Endothelial cell of umbilical vein (primary cell): ENCODE measurements at regions not wholly inside any gene's neighbourhood (a gene's known extent, or its start where the extent isn't known, plus 50 kb on each side); places are given as distances from the start of the nearest gene placed in this dataset.

Experiments
- BruUV-seq: library from RNA; stranded (reverse); fragments of 400-500 nt; replicated peaks from 2 replicates; lab custom pipeline; 2021; lab: Mats Ljungman, UMichigan
- CTCF ChIA-PET: fragments of 300-600, 350-600 bp; sonication (Branson Sonifier 250); formaldehyde crosslinking; loops from one replicate; lab custom pipeline; 2021; ENCODE audit warnings: antibody characterized with exemption, inconsistent platforms; lab: Charles Lee
- POLR2A ChIA-PET: fragments of 300-600, 350-600 bp; sonication (Branson Sonifier 250); formaldehyde crosslinking; loops from one replicate; lab custom pipeline; 2021; ENCODE audit warnings: antibody characterized with exemption, inconsistent platforms; lab: Charles Lee
- DNase-seq: peaks from one replicate; pipeline ENCODE4 v3.0.0-alpha.2; 2011; ENCODE audit warnings: low read depth, low spot score
- FAIRE-seq: peaks from 2 replicates; lab custom pipeline; 2011; peaks lifted over from hg19 to GRCh38; lab: Jason Lieb, UNC
- H2AFZ ChIP-seq: 2 replicates; pipeline ENCODE4 v1.6.0; 2012; ENCODE audit warnings: low read depth, low read length, control low read depth, inconsistent platforms
- H3K27ac ChIP-seq: 2 replicates; pipeline ENCODE4 v1.5.1; 2011; ENCODE audit warnings: low read depth, mild to moderate bottlenecking, control low read depth, low read length, moderate library complexity; ENCODE audit not compliant: insufficient read depth
- H3K27me3 ChIP-seq, 2 experiments: 2 replicates each; pipeline versions ENCODE4 v1.6.0 to v1.6.1; 2011; ENCODE audit warnings: low read length in 2 of 2, mixed read lengths in 1 of 2; ENCODE audit not compliant: control insufficient read depth in 2 of 2, insufficient read depth in 2 of 2
- H3K36me3 ChIP-seq, 2 experiments: 2 replicates in 1 of 2; 3 replicates in 1 of 2; pipeline ENCODE4 v1.5.1; 2011; ENCODE audit warnings: low read length in 2 of 2, mild to moderate bottlenecking in 1 of 2, moderate library complexity in 1 of 2; ENCODE audit not compliant: control insufficient read depth in 2 of 2, insufficient read depth in 2 of 2; ENCODE audit errors: extremely low read depth in 1 of 2
- H3K4me1 ChIP-seq: 3 replicates; pipeline ENCODE4 v1.5.1; 2011; ENCODE audit warnings: mild to moderate bottlenecking, low read length; ENCODE audit not compliant: control insufficient read depth, insufficient read depth; ENCODE audit errors: extremely low read depth
- H3K4me2 ChIP-seq: 2 replicates; pipeline ENCODE4 v1.6.1; 2011; ENCODE audit warnings: low read length, control low read depth, mixed read lengths; ENCODE audit not compliant: insufficient read depth
- H3K4me3 ChIP-seq, 3 experiments: fragments of 200-600 bp in 1 of 3; sonication (generic), shearing (Covaris generic) in 1 of 3; replicated peaks in 1 of 3; 2 replicates each; pipeline ENCODE4 v1.5.1; 2011 to 2016; ENCODE audit warnings: control low read depth in 3 of 3, low read length in 3 of 3, mild to moderate bottlenecking in 2 of 3, inconsistent platforms in 1 of 3, low read depth in 1 of 3, moderate library complexity in 1 of 3; ENCODE audit not compliant: insufficient read depth in 1 of 3
- H3K79me2 ChIP-seq: 2 replicates; pipeline ENCODE4 v1.6.0; 2012; ENCODE audit warnings: low read length, inconsistent platforms; ENCODE audit not compliant: control insufficient read depth, insufficient read depth
- H3K9ac ChIP-seq: replicated peaks from 2 replicates; pipeline ENCODE3; 2011; ENCODE audit warnings: low read length, control low read depth; ENCODE audit not compliant: insufficient read depth; ENCODE audit errors: extremely low read depth
- H3K9me1 ChIP-seq: replicated peaks from 3 replicates; pipeline ENCODE4 v1.6.0; 2011; ENCODE audit warnings: mild to moderate bottlenecking, low read length; ENCODE audit not compliant: control insufficient read depth, insufficient read depth; ENCODE audit errors: extremely low read depth
- H3K9me3 ChIP-seq: replicated peaks from 2 replicates; pipeline ENCODE4 v1.5.1; 2012; ENCODE audit warnings: low read length, inconsistent platforms; ENCODE audit not compliant: control insufficient read depth, insufficient read depth
- H4K20me1 ChIP-seq: replicated peaks from 2 replicates; pipeline ENCODE3; 2011; ENCODE audit warnings: mild to moderate bottlenecking, low read length; ENCODE audit not compliant: control insufficient read depth, insufficient read depth; ENCODE audit errors: extremely low read depth
- CTCF ChIP-seq, 2 donors: IDR thresholded peaks; 1 replicate in 1 of 2; 2 replicates in 1 of 2; pipeline ENCODE4 v1.5.1; 2011; ENCODE audit warnings: low read length in 2 of 2, mild to moderate bottlenecking in 2 of 2, moderate library complexity in 2 of 2, control low read depth in 1 of 2, inconsistent platforms in 1 of 2, low read depth in 1 of 2; ENCODE audit not compliant: insufficient read depth in 1 of 2; ENCODE audit errors: extremely low read depth in 1 of 2
- EZH2 ChIP-seq: IDR thresholded peaks from 2 replicates; pipeline ENCODE4 v1.6.1; 2012; ENCODE audit warnings: borderline replicate concordance, low read depth, mild to moderate bottlenecking, moderate library complexity, low read length, inconsistent platforms; ENCODE audit not compliant: severe bottlenecking
- FOS ChIP-seq: IDR thresholded peaks from 2 replicates; pipeline ENCODE4 v1.6.1; 2011; ENCODE audit warnings: mild to moderate bottlenecking, low read length, moderate library complexity, borderline replicate concordance; ENCODE audit not compliant: insufficient read depth
- GATA2 ChIP-seq: IDR thresholded peaks from 2 replicates; pipeline ENCODE4 v1.7.0; 2011; ENCODE audit warnings: low read depth, mild to moderate bottlenecking, moderate library complexity, mixed read lengths, low read length; ENCODE audit not compliant: insufficient read length, insufficient read depth
- JUN ChIP-seq: IDR thresholded peaks from 2 replicates; pipeline ENCODE4 v1.6.1; 2011; ENCODE audit warnings: borderline replicate concordance, low read depth; ENCODE audit not compliant: insufficient read length, insufficient read depth
- MAX ChIP-seq: IDR thresholded peaks from 2 replicates; pipeline ENCODE4 v1.6.1; 2011; ENCODE audit not compliant: insufficient read depth, insufficient read length
- MYC ChIP-seq: IDR thresholded peaks from one replicate; pipeline ENCODE4 v1.6.1; 2011; ENCODE audit warnings: mild to moderate bottlenecking, low read depth, low read length
- POLR2A ChIP-seq: IDR thresholded peaks from 2 replicates; pipeline ENCODE4 v1.6.1; 2012; ENCODE audit warnings: low read depth, mild to moderate bottlenecking, control low read depth, low read length
- POLR2AphosphoS5 ChIP-seq: IDR thresholded peaks from 2 replicates; pipeline ENCODE4 v1.6.1; 2012; ENCODE audit warnings: low read depth, mild to moderate bottlenecking, control low read depth, low read length, moderate library complexity; ENCODE audit not compliant: insufficient read depth
- dilution Hi-C: fragments of 300-500 bp; cut with MboI; formaldehyde crosslinking; loops from one replicate; pipeline ENCODE4 v1.15.0; 2019; ENCODE audit warnings: low sequenced_read_pairs; ENCODE audit not compliant: extremely low pct_ligation_motif_present
- intact Hi-C: fragments of 100-400 bp; cut with micrococcal nuclease; formaldehyde crosslinking; loops from one replicate; pipeline ENCODE4 v1.10.0; 2022

- dilution Hi-C loops, result no loop called here
Measured at GRCh38 chr21:38142224-38142623, 114.6 kb upstream of the KCNJ15 start.

More at GRCh38 chr21:38142224-38142623, 114.6 kb upstream of the KCNJ15 start:
- H3K9ac ChIP-seq, result no peak overlapping the region
- H3K4me3 ChIP-seq, result no peak overlapping the region
- no peak overlapping the region for H2AFZ ChIP-seq
- no peaks in the 10 kb centered on the region for H3K79me2 ChIP-seq
- no peak overlapping the region for H3K27ac ChIP-seq
- BruUV-seq, result no TSS peak
- TF ChIP-seq POLR2AphosphoS5 (no peak), GATA2 (no peak), EZH2 (no peak), POLR2A (no peak), JUN (no peak), MYC (no peak), MAX (no peak), FOS (no peak), CTCF (IDR thresholded peaks at IDR 0.05; ENCODE audit: extremely low read depth in 1 of 2, insufficient read depth in 1 of 2, low read depth in 1 of 2, low read length in 2 of 2) (no peak)
- no peaks in the 10 kb centered on the region for H3K4me1 ChIP-seq
- H3K36me3 ChIP-seq, result no peaks in the 10 kb centered on the region
- no peak overlapping the region for H3K4me2 ChIP-seq
- peaks cover under 1 to 12% of the 10 kb centered on the region in 2 experiments for H3K27me3 ChIP-seq
- POLR2A ChIA-PET, result no interaction called here
- H3K9me3 ChIP-seq, result no peaks in the 10 kb centered on the region
- DNase-seq (no peak), FAIRE-seq (no peak)
- no peaks in the 10 kb centered on the region for H3K9me1 ChIP-seq
- H4K20me1 ChIP-seq, result no peaks in the 10 kb centered on the region
- intact Hi-C loops, result no loop called here
- CTCF ChIA-PET, result no interaction called here
